GM20000 (cell line): ENCODE measurements at regions not wholly inside any gene's neighbourhood (a gene's known extent, or its start where the extent isn't known, plus 50 kb on each side); places are given as distances from the start of the nearest gene placed in this dataset.

Experiments used
- DNase-seq: peaks from one replicate; pipeline ENCODE4 v3.0.0; 2012; ENCODE audit warnings: low spot score
- CTCF ChIP-seq: IDR thresholded peaks from 2 replicates; pipeline ENCODE4 v1.5.1; 2012; ENCODE audit warnings: mild to moderate bottlenecking, control low read depth; ENCODE audit errors: extremely low read depth, missing control alignments

- DNase-seq, result no peak
These were observed 51.1 kb upstream of the TMEM33 start for GRCh38 chr4:41883988-41884734.

GRCh38 chr4:41882625-41883347 is 52.4 kb upstream of the TMEM33 start:
- peak; percentile 91 for DNase-seq
- peak; percentile 99 for TF ChIP-seq CTCF

More at GRCh38 chr4:41883988-41884734, 51.1 kb upstream of the TMEM33 start:
- no peak for TF ChIP-seq CTCF

DNA sequence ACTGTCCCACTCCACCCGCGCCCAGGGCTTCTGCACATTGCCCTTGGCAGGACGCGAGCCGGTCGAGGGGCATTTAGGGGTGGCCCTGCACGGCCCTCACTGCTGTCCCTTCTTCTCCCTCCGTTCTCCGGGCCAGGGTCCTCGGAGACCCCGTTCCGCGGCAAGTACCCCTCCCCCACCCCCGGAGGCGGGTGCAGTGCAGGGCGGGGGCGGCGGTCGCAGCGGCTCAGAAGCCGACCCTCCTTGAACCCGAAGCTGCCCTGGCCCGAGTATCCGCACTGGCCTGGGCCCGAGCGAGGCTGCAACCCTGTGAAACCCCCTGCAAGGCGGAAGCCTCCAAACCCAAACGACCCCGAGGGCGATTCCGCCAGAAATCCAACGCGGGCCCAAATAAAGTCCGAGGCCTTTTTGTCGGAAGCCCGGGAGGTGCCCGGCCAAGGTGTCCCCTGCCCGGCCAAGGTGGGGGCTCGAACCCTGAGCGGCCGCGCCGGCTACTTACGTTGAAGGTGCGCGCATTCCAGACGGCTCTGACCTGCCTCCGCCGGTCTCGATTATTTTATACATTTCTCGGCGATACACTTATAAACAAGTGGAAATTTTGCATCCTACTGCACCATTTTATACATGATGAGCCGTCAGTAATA is 53.1 kb upstream of the TMEM33 start:
- TF ChIP-seq CTCF, result no peak
- no peak for DNase-seq

- TF ChIP-seq CTCF, result no peak
- DNase-seq, result no peak
These were observed 54.1 kb upstream of the TMEM33 start for GRCh38 chr4:41880840-41881831.

DNA sequence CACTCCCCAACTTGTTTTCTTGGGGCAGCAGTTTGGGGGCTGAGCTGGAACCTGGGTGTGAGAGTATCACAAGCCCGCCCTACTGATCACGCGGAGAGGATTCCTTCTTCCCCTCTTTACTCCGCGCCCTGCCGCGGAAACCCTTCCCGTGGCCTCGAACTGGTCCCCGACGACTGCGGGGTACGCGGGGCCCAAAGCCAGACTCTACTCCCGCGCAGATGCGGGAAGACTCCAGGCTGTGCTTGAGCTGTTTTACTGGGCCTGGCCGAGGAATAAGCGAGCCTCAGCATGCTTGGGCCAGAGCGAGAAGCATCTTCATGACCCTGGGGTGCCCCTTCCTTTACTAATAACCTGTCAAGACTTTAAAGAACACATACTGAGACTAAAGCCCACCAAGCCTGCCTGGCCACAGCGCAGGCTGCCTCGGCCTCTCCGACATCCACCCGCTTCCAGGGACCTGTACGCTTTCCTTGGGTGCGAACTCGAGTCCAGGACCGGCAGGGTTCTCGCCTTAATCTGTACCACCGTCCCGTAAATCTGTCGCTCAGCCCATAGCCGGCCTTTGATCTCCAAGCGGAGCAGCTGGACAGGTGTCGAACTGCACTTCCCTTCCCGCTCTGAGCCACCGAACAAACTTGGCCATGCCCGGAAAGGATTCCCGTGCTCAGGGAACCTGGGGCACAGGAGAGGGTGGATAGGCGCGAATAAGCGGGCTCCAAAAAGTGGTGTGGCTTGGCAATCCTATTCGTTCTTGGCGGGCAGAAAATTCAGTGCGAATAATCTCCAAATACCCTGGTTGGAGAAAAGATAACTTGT is 55.0 kb upstream of the TMEM33 start:
- DNase-seq, result no peak
- TF ChIP-seq CTCF, result no peak

DNA sequence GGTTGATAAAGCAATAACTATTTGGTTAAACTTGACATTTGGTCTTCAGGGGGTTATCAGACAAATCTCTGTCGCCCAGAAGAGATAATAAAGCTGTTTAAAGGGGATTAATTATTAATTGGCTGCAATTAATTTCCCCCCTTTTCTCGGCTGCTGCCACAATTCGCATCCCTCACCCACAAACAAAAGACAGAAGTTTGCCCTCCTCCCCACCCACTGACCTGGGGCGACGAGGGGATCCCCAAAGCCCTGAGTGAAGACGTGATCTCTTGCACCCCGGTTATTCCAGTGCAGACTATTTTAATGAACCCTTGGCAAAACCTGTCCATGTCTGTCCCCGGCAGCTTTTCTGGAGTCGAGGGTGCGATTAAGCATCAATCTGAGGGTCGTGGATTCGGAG is 55.7 kb upstream of the TMEM33 start:
- TF ChIP-seq CTCF, result no peak
- no peak for DNase-seq
